Suprapubic skin (tissue), 4 donors: ENCODE measurements at regions not wholly inside any gene's neighbourhood (a gene's known extent, or its start where the extent isn't known, plus 50 kb on each side); places are given as distances from the start of the nearest gene placed in this dataset.

Experiments
- DNase-seq, 2 donors: peaks; one replicate each; pipeline ENCODE4 v3.0.0-alpha.2; 2019; ENCODE audit warnings: low spot score in 2 of 2
- H3K27ac ChIP-seq: fragments of 200-600 bp; sonication (generic); one replicate; pipeline ENCODE4 v1.5.1; 2019
- H3K27me3 ChIP-seq: fragments of 200-600 bp; sonication (generic); one replicate; pipeline ENCODE4 v1.5.1; 2019
- H3K36me3 ChIP-seq: fragments of 200-600 bp; sonication (generic); one replicate; pipeline ENCODE4 v1.5.1; 2019
- H3K4me1 ChIP-seq: fragments of 200-600 bp; sonication (generic); one replicate; pipeline ENCODE4 v1.5.1; 2019
- H3K4me3 ChIP-seq: fragments of 200-600 bp; sonication (generic); one replicate; pipeline ENCODE4 v1.5.1; 2019; ENCODE audit warnings: mild to moderate bottlenecking
- H3K9me3 ChIP-seq: fragments of 200-600 bp; sonication (generic); one replicate; pipeline ENCODE4 v1.5.1; 2019
- EP300 ChIP-seq: sonication (generic); formaldehyde crosslinking; IDR thresholded peaks from one replicate; pipeline ENCODE4 v1.6.1; 2017; ENCODE audit warnings: antibody characterized with exemption
- POLR2A ChIP-seq, 2 donors: fragments of 450-650 bp; IDR thresholded peaks; one replicate each; pipeline ENCODE4 v1.6.1; 2017; ENCODE audit warnings: antibody characterized with exemption in 2 of 2, mild to moderate bottlenecking in 2 of 2, moderate library complexity in 2 of 2
- POLR2AphosphoS5 ChIP-seq, 3 donors: sonication (generic); formaldehyde crosslinking; IDR thresholded peaks; one replicate each; pipeline ENCODE4 v1.6.1; 2017; ENCODE audit warnings: antibody characterized with exemption in 3 of 3
- WGBS: methylation state at CpG from one replicate; pipeline ENCODE4 v1.1.5; 2018; 5-methylcytosine and 5-hydroxymethylcytosine counted together
- TF ChIP-seq, protein P1 (sequence below), 2 donors: fragments of 200-600 bp in 1 of 2; fragments of 450-650 bp in 1 of 2; sonication (generic) in 1 of 2; IDR thresholded peaks; one replicate each; pipeline ENCODE4 v1.5.1; 2016 to 2019; ENCODE audit warnings: antibody characterized with exemption in 2 of 2, mild to moderate bottlenecking in 1 of 2, moderate library complexity in 1 of 2

DNA sequence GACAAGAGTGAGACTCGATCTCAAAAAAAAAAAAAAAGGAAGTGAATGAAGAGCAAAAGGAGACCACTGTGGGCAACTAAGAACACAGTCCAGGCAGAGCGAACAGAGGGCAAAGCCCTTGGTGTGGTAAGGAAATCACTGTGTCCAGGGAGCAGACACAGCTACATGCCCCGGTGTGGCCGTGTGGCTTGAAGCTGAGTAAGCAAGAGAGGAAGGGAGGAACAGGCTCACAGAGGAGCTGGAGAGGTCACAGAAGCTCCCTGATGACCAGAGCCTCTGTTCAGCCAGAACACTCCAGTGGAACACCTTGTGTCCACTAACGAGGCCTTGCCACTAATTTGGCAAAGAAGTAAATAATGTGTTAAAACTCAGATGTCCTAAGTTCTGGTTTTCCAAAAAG lies 60.6 kb upstream of the GATA2 start:
- TF ChIP-seq POLR2AphosphoS5 (IDR thresholded peaks at IDR 0.05) (no peak), POLR2A (IDR thresholded peaks at IDR 0.05) (no peak), EP300 (no peak)
- TF ChIP-seq, protein P1, sequence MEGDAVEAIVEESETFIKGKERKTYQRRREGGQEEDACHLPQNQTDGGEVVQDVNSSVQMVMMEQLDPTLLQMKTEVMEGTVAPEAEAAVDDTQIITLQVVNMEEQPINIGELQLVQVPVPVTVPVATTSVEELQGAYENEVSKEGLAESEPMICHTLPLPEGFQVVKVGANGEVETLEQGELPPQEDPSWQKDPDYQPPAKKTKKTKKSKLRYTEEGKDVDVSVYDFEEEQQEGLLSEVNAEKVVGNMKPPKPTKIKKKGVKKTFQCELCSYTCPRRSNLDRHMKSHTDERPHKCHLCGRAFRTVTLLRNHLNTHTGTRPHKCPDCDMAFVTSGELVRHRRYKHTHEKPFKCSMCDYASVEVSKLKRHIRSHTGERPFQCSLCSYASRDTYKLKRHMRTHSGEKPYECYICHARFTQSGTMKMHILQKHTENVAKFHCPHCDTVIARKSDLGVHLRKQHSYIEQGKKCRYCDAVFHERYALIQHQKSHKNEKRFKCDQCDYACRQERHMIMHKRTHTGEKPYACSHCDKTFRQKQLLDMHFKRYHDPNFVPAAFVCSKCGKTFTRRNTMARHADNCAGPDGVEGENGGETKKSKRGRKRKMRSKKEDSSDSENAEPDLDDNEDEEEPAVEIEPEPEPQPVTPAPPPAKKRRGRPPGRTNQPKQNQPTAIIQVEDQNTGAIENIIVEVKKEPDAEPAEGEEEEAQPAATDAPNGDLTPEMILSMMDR (IDR thresholded peaks at IDR 0.05), result no peak

DNA sequence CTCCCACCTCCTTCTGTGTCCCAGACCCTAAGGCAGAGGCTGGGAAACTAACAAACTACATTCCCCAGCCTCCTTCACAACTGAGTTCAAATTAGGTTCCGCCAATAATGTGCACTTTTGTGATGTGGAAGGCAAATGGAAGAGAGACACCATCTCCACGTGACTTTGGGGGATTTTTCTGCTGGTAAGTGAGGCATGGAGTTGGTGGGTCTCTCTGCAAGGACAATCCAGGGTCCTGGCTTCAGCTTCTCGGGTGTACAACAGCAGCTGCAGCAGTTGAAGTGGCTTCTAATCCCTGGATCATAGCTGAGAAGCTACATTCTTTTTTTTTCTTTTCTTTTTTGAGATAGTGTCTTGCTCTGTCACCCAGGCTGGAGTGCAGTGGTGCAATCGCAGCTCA lies 58.9 kb upstream of the GATA2 start:
- H3K27ac ChIP-seq, result no peak overlapping the region
- no peak for TF ChIP-seq POLR2A (IDR thresholded peaks at IDR 0.05)
- no peak for TF ChIP-seq POLR2AphosphoS5 (IDR thresholded peaks at IDR 0.05)
- no peak for TF ChIP-seq EP300
- TF ChIP-seq, protein P1 (IDR thresholded peaks at IDR 0.05), result no peak
- no peak overlapping the region for H3K4me3 ChIP-seq
- DNase-seq, result peak in 1 of 2 donors; percentile 18
- H3K27me3 ChIP-seq, result peaks cover 56% of the 10 kb centered on the region
- 55% methylated on average over 4 of the region's 4 CpGs for WGBS
- no peaks in the 10 kb centered on the region for H3K36me3 ChIP-seq
- no peaks in the 10 kb centered on the region for H3K9me3 ChIP-seq
- H3K4me1 ChIP-seq, result peaks cover 9% of the 10 kb centered on the region

More for the DNA sequence above, 60.6 kb upstream of the GATA2 start:
- WGBS, result 80% methylated on average over 5 of the region's 5 CpGs
- no peaks in the 10 kb centered on the region for H3K9me3 ChIP-seq
- DNase-seq, result peak in 1 of 2 donors; percentile 12
- peaks cover 9% of the 10 kb centered on the region for H3K4me1 ChIP-seq
- peaks cover 66% of the 10 kb centered on the region for H3K27me3 ChIP-seq
- H3K27ac ChIP-seq, result no peak overlapping the region
- H3K4me3 ChIP-seq, result no peak overlapping the region
- H3K36me3 ChIP-seq, result no peaks in the 10 kb centered on the region

DNA sequence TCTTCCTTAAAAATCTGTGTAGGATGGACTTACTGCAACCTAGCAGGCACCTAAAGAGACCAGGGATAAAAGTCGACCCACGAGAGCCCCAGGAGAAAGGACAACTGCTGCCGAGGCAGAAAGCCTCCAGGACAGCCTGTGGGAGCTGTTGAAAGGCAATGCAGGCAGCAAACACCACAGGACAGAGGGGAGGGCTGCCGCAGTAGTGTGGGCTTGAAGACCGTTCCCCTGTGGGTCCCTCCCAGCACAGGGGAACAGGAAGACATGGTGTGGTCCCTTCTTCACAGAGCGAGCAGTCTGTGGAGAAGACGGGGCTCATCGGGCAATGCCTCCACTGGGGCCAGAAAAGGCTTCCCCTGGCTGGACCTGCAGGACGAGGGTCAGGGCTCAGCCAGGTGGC lies 58.5 kb upstream of the GATA2 start:
- Histone ChIP-seq H3K36me3 (no peaks in the 10 kb centered on the region), H3K27ac (no peak overlapping the region), H3K27me3 (peaks cover 52% of the 10 kb centered on the region), H3K4me1 (peaks cover 9% of the 10 kb centered on the region), H3K9me3 (no peaks in the 10 kb centered on the region), H3K4me3 (no peak overlapping the region)
- TF ChIP-seq POLR2AphosphoS5 (IDR thresholded peaks at IDR 0.05) (no peak), EP300 (no peak), POLR2A (IDR thresholded peaks at IDR 0.05) (no peak)
- TF ChIP-seq, protein P1 (IDR thresholded peaks at IDR 0.05), result no peak
- peak in 1 of 2 donors; percentile 59 for DNase-seq
- 58% methylated on average over 9 of the region's 9 CpGs for WGBS

DNA sequence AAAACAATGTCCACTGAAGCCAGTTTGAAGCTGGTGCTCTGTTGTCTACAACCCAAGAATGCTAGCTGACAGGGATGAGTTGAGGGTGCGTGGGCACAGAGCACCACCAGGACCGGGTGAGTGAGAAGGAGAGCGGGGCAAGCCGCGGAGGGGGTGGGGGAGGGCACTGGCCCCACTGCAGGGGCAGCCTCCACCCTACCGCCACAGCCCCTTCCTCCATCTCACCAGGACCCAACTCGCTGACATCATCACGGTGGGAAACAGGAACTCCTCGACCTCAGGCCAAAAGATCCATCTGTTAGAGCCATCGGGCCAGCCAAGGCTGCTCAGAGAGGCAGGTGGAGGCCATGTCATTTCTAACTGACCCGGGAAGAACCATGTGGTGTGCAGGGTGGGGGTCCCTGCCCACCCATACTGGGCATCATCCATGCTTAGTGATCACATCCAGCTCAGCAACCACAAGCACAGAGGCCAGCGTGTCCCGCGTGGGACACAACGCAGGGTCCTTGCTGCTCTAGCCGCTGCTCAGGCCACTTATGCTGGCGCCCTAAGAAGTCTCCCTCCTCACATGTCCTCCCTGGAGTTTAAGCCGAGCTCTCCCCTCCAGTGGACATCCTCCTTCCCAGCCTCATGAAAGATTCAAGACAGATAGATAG lies 57.6 kb upstream of the GATA2 start:
- Histone ChIP-seq H3K4me3 (no peak overlapping the region), H3K36me3 (no peaks in the 10 kb centered on the region), H3K27ac (no peak overlapping the region), H3K27me3 (peaks cover 44% of the 10 kb centered on the region), H3K4me1 (peaks cover 6% of the 10 kb centered on the region), H3K9me3 (no peaks in the 10 kb centered on the region)
- WGBS, result 91% methylated on average over 17 of the region's 18 CpGs
- TF ChIP-seq, protein P1 (IDR thresholded peaks at IDR 0.05), result no peak
- TF ChIP-seq EP300 (no peak), POLR2A (IDR thresholded peaks at IDR 0.05) (no peak), POLR2AphosphoS5 (IDR thresholded peaks at IDR 0.05) (no peak)
- peak in 1 of 2 donors; percentile 65 for DNase-seq

DNA sequence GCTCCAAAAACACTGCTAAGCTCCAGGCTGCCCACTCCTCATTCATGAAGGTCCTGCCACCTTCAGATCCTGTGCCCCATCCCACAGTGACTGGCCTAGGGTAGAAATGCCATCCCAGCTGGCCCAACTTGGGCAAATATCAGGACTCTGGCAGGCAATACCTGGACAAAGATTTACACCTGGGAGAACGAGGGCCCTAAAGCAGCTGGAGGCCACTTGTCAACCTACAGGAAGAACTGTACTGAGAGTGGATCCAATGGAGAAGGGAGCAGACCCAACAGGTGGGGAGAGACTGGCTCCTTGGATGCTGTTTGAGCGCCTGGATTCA lies 57.1 kb upstream of the GATA2 start:
- Histone ChIP-seq H3K4me1 (peaks cover under 1% of the 10 kb centered on the region), H3K36me3 (no peaks in the 10 kb centered on the region), H3K4me3 (no peak overlapping the region), H3K27ac (no peak overlapping the region), H3K9me3 (no peaks in the 10 kb centered on the region), H3K27me3 (peaks cover 38% of the 10 kb centered on the region)
- TF ChIP-seq POLR2A (IDR thresholded peaks at IDR 0.05), result no peak
- no peak for TF ChIP-seq POLR2AphosphoS5 (IDR thresholded peaks at IDR 0.05)
- TF ChIP-seq, protein P1 (IDR thresholded peaks at IDR 0.05), result no peak
- no peak for TF ChIP-seq EP300
- 71% methylated on average over 1 of the region's 2 CpGs for WGBS
- DNase-seq, result peak in 1 of 2 donors; percentile 48
